ENCODE measurements at regions not wholly inside any gene's neighbourhood (a gene's known extent, or its start where the extent isn't known, plus 50 kb on each side); places are given as distances from the start of the nearest gene placed in this dataset.
A peak's percentile ranks its signal among the peaks of the same experiment; 100 is the strongest.
"Not testable (repeated sequence)": the region's sequence is repeated elsewhere in the genome, so short reads cannot be mapped to it uniquely, and the experiment has no call there.

DNA sequence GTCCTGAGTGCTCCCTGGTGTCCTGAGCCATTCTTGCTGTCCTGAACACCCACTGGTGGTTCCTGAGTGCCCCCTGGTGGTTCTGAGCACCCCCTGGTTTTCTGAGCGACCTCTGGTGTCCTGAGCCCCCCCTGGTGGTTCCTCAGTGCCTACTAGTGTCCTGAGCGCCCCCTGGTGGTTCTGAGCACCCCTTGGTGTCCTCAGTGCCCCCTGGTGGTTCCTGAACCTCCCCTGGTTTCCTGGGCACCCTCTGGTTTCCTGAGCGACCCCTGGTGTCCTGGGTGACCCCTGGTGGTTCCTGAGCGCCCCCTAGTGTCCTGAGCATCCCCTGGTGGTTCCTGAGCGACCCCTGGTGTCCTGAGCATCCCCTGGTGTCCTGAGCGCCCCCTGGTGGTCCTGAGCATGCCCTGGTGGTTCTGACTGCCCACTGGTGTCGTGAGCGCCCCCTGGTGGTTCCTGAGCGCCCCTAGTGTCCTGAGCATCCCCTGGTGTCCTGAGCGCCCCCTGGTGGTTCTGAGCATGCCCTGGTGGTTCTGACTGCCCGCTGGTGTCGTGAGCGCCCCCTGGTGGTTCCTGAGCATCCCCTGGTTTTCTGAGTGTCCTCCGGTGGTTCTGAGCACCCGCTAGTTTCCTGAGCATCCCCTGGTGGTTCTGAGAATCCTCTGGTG, 473.1 kb downstream of the TMEM121 start:
- Histone ChIP-seq H3K27ac (no peak overlapping the region), H3K36me3 (no peaks in the 10 kb centered on the region), H3K4me3 (no peak overlapping the region), H3K9me3 (no peaks in the 10 kb centered on the region), H3K4me1 (no peaks in the 10 kb centered on the region), H3K27me3 (peaks cover 0 to 7% of the 10 kb centered on the region in 2 donors)
- ATAC-seq (peak; percentile 98), DNase-seq (peak in 3 of 4 donors; percentile 11 to 76 (median 61))
- intact Hi-C loops (cut with DNase I): no loop called here
- TF ChIP-seq, protein P1, sequence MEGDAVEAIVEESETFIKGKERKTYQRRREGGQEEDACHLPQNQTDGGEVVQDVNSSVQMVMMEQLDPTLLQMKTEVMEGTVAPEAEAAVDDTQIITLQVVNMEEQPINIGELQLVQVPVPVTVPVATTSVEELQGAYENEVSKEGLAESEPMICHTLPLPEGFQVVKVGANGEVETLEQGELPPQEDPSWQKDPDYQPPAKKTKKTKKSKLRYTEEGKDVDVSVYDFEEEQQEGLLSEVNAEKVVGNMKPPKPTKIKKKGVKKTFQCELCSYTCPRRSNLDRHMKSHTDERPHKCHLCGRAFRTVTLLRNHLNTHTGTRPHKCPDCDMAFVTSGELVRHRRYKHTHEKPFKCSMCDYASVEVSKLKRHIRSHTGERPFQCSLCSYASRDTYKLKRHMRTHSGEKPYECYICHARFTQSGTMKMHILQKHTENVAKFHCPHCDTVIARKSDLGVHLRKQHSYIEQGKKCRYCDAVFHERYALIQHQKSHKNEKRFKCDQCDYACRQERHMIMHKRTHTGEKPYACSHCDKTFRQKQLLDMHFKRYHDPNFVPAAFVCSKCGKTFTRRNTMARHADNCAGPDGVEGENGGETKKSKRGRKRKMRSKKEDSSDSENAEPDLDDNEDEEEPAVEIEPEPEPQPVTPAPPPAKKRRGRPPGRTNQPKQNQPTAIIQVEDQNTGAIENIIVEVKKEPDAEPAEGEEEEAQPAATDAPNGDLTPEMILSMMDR (IDR thresholded peaks at IDR 0.05): peak; percentile 13 to 62

DNA sequence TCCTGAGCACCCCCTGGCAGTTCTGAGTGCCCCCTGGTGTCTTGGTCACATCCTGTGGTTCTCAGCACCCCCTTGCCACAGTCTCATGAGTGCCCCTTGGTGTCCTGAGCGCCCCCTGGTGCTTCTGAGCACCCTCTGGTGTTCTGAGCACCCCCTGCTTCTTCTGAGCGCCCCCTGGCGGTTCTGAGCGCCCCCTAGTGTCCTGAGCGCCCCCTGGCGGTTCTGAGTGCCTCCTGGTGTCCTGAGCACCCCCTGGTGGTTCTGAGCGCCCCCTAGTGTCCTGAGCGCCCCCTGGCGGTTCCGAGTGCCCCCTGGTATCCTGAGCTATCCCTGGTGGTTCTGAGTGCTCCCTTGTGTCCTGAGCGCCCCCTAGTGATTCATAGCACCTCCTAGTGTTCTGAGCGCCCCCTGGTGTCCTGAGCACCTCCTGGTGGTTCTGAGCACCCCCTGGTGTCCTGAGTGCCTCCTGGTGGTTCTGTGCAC, 473.7 kb downstream of the TMEM121 start:
- H3K27me3 ChIP-seq: peaks cover 0 to 13% of the 10 kb centered on the region in 2 donors
- intact Hi-C loops (cut with DNase I); H3K4me1 ChIP-seq; DNase-seq; H3K9me3 ChIP-seq; H3K4me3 ChIP-seq; ATAC-seq; H3K27ac ChIP-seq; H3K36me3 ChIP-seq: not testable (repeated sequence)

DNA sequence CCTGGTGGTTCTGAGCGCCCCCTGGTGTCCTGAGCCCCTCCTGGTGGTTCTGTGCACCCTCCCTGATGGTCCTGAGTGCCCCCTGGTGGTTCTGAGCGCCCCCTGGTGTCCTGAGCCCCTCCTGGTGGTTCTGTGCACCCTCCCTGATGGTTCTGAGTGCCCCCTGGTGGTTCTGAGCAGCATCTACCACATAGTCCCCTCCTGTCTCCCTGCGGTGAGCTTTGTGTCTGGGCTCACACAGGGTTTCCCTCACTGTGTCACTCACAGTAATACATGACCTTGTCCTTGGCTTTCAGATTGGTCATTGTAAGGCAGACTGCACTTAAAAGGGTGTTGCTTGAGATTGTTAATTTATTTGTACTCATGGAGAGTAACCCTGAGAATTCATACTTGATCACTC, 474.9 kb downstream of the TMEM121 start:
- H3K4me1 ChIP-seq; DNase-seq; H3K27ac ChIP-seq; H3K36me3 ChIP-seq; H3K9me3 ChIP-seq; intact Hi-C loops (cut with DNase I); H3K4me3 ChIP-seq: not testable (repeated sequence)
- ATAC-seq: peak; percentile 40
- peaks cover 0 to 23% of the 10 kb centered on the region in 2 donors for H3K27me3 ChIP-seq

DNA sequence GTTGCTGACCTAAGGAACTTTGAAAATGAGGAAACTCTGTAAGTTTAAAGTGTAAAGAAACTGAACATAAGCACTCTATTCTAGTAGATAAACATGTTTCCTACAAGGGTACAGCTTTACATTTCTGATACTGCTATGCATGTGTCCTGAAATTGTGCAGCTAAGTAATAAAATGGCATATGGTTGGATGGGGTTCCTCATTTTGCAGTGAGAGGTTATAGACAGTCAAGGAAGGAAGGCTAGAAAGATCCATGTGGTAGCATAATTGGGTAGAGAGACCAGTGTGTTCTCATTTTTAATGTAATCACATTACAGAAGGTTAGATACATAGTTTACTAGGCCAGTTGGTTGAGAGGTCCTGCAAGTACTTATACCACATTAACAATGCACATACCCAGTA, 477.0 kb downstream of the TMEM121 start:
- H3K27me3 ChIP-seq: peaks cover 0 to 38% of the 10 kb centered on the region in 2 donors
- no peak overlapping the region for H3K4me3 ChIP-seq

DNA sequence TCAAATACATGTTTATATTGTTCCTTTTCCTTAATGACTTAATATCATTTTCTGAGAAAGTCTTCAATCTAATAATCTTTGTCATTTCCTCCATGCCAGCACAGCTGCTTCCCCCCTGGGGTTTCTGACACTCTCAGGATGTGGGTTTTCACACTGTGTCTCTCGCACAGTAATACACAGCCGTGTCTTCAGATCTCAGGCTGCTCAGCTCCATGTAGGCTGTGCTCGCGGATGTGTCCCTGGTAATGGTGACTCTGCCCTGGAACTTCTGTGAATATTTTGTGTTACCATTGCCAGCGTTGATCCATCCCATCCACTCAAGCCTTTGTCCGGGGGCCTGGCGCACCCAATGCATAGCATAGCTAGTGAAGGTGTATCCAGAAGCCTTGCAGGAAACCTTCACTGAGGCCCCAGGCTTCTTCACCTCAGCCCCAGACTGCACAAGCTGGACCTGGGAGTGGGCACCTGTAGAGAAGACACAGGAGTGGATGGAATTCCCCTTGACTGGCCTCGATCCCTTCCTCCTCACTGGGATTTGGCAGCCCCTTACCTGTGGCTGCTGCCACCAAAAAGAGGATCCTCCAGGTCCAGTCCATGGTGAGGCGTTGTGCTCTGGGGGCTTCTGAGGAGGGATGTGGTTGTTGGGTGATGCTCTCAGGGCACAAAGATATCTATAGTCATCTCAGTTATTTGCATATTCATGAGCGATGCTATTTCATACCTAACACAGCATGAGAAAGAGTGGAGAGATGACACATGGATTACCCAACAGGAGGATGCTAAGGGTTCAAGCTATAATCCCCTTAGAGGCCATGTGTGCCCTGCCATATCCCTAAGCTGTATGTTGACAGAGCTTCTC, 478.8 kb downstream of the TMEM121 start:
- peak overlapping the region in 1 of 2 donors; percentile 24 for H3K27ac ChIP-seq
- H3K4me3 ChIP-seq; H3K9me3 ChIP-seq; DNase-seq; intact Hi-C loops (cut with DNase I); H3K36me3 ChIP-seq; H3K4me1 ChIP-seq; ATAC-seq: not testable (repeated sequence)
- H3K27me3 ChIP-seq: peaks cover 0 to 53% of the 10 kb centered on the region in 2 donors

More for the DNA sequence above, 477.0 kb downstream of the TMEM121 start:
- Histone ChIP-seq H3K4me1 (no peaks in the 10 kb centered on the region), H3K9me3 (no peaks in the 10 kb centered on the region), H3K27ac (no peak overlapping the region), H3K36me3 (no peaks in the 10 kb centered on the region)
- intact Hi-C loops (cut with DNase I): no loop called here
- ATAC-seq (no peak), DNase-seq (no peak)
- TF ChIP-seq, protein P1 (IDR thresholded peaks at IDR 0.05): no peak

DNA sequence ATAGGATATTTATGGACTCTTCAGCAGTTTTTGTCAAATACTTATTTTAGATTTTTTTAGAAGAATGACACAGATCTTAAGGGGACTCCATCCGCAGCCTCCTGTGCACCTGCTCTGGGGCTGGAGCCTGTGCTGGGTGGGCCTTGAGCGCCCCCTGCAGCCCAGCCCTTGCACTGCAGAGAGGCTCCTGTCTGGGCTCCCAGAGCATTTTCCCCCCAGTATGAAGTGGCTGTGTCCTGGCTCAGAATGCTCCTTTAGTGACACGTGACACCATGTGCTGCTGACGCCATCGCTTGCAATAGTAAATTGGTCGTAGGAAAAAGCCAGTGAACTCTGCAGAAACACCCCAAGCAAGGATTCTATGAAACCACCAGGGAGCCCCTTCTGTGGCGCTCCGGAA, 479.7 kb downstream of the TMEM121 start:
- H3K4me1 ChIP-seq; H3K4me3 ChIP-seq; intact Hi-C loops (cut with DNase I); H3K9me3 ChIP-seq; DNase-seq; H3K36me3 ChIP-seq; H3K27ac ChIP-seq: not testable (repeated sequence)
- peaks cover 0 to 60% of the 10 kb centered on the region in 2 donors for H3K27me3 ChIP-seq
- TF ChIP-seq, protein P1 (IDR thresholded peaks at IDR 0.05): peak; percentile 40 to 62
- peak; percentile 57 for ATAC-seq

DNA sequence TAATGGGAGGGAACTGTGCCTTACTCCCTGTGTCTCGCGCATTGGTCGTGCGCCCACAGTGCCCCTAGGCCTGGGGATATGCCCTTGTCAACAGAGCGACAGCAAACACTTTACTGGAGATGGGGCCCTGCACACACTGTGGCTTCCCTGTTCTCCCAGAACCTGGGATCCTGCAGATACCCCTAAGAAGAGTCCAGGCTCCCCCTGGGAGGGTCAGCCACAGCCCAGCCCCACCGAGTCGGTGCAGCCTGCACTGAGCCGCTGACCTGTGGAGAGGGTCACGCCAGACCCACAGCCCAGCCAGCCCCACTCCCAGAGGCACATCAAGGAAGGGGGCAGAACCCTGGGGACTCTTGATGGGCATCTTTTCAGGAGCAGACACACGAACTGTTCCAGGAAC, 480.3 kb downstream of the TMEM121 start:
- H3K9me3 ChIP-seq; H3K36me3 ChIP-seq; H3K27ac ChIP-seq; H3K4me1 ChIP-seq; DNase-seq; ATAC-seq; intact Hi-C loops (cut with DNase I); H3K4me3 ChIP-seq: not testable (repeated sequence)
- H3K27me3 ChIP-seq: peaks cover 0 to 60% of the 10 kb centered on the region in 2 donors

All from left lung (tissue), 4 donors.